CD4-positive, alpha-beta T cell treated with Interleukin-10 for 1 hour (primary cell): ENCODE measurements at regions not wholly inside any gene's neighbourhood (a gene's known extent, or its start where the extent isn't known, plus 50 kb on each side); places are given as distances from the start of the nearest gene placed in this dataset.

Source experiments
- DNase-seq: peaks from one replicate; pipeline ENCODE4 v3.0.0-alpha.2; 2020

DNA sequence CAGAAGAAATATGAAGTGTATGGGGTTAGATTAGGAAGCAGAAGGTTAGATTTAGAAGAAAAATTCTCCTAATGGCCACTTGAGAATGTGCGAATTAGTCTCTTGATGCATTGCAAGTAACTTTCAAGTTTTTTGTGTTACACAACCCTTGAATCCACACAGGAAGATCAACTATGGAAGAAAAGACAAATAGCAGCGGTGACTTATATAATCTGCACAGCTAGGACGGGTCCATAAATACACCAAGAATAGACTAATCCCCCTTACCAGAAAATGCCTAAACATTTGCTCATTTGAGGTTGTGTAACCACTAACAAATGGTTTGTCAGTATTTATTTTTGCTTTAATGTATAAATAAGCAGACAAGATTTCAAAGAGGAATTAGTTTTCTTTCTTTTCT is 182.6 kb downstream of the TGFB2 start:
- DNase-seq = no peak

DNA sequence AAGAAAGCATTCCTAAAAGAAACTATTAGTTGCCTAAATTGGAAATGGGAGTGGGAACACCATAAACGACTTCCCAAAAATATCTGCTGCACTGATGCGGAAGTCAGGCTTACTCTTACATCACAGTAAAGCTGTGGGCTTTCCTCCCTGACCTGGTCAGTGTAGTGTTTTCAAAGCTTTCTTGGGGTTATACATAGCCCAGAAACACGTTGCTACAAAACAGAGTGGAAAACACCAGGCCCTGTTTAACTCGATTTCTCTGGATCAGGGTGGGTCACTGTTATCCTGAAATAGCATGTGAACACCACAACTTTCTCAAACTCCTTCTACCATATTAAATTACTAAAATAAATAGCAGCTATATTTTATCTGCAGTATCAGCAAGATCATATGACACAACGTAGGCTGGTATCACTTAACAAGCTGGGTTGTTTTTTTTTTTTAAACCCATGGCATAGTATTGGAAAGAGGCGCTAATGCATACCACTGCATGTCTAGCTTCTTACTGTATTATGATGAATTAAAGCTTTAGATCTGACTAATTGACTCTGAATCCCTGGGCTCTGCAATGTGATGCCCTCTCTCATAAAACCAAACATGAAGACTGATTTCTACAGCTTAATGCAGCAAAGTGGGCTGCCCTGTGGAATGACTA is 184.6 kb downstream of the TGFB2 start:
- DNase-seq = no peak

DNA sequence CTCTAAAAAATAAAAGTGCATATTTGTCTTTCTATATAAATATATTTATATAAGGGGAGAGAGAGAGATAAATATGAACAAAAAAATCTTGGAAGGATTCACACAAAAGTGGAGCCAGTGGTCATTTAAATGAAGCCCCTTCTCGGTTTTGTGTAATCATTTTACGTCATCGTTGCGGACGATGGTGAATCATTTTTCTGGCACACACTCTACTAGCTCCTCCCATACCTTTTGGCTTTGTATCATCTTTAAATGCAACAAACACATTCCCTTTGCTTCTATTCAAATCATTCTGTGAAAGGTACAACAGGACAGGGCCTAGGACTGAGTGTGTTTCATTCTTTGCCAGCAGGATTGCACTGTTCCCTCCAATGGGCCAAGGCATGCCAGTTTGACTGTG is 186.8 kb downstream of the TGFB2 start:
- DNase-seq = no peak

DNA sequence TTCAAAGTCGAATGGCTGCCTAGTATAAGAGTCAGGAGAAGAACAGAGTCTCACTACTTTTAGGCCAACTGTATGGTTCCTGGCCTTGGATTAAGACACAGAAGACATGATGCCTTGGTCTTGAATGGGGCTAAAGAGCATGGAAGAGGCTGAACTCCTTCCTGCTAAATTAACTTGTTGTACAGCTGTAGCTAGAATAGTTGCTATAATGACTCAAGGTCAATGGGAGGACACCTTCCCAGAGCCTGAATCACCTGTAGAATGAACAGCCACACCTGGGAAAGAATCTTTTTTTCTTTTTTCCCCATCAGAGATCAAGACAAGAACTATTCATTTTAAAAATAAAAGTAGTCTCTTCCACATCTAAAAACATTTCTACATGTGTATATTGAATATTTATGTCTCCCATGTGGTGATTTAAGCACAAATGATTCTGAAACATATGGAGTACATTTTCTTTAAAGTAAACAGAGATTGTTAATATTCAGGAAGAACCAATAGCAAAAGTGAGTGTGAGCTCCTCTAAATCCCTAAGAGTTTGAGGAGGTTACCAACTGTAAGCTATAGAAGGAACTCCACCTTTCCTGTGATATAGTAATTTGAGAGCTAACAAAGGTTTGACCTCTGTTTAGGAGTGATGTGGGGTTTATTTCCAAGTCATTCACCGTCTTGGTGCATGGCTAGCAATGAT is 191.3 kb downstream of the TGFB2 start:
- DNase-seq = no peak

DNA sequence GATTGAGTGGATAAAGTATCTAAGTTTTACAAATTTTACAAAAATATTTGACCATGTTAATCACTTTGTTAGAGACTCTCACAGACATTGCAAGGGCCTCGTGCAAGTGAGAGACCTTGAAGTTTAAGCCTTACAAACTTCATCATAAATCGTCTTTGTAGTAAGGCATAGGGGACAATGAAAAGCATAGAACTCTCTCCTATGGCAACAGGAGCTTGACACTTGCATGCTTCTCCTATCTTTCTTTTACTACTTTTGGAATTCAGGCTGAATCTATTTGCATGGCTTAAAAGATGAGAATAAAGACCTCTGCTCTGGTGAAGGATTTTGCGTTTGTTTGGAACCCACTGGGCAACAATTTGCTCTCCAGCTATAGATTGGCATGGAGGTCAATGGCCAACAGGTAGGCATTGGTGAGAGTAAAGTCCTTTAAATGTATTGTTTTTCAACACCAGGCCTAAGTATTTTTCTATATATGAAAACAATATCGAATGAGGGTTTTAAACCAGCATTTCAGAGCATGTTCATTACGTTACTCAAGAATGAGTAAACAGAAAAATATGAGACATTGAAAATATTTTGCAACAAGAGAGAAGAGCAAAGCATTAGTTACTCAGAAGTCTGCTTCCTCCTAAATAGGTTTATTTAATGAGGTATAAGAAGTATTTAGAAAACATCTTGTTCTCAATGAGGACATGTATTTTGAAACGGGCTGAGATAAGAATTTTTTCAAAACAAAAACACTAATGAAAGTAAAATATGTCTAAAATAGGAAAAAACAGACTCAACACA is 192.2 kb downstream of the TGFB2 start:
- DNase-seq = no peak

DNA sequence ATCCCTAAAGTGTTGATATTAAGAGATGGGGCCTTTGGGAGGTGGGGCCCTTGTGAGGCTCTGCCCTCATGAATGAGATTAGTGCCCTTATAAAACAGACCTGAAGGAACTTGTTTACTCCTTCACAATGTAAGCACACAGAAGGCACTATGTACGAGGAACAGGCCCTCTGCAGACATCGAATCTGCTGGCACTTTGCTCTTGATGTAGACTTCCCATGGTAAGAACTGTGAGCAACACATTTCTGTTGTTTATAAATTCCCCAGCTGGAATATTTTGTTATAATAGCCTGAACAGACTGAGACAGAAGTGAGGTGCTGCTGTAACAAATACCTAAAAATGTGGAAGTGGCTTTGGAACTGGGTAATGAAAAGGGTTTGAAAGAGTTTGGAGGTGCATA is 193.2 kb downstream of the TGFB2 start:
- no peak for DNase-seq

DNA sequence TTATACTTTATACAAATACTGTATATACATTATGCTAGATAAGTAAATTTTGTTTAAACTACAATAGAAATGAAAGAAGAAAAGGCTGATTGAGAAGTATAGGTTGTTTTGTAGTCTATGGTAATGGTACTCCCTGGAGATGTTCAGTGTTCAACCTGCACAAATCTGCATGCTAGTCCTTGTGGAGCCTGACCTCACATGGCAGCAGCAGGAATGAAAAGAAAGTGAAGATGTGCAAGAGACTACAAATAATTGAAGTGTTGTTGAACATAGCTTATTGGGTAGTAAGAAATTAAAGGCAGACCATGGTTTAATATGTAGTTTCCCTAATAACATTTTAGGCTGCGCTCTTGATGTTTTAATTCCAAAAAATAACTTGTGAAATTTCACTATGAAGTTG is 201.2 kb downstream of the TGFB2 start:
- no peak for DNase-seq

DNA sequence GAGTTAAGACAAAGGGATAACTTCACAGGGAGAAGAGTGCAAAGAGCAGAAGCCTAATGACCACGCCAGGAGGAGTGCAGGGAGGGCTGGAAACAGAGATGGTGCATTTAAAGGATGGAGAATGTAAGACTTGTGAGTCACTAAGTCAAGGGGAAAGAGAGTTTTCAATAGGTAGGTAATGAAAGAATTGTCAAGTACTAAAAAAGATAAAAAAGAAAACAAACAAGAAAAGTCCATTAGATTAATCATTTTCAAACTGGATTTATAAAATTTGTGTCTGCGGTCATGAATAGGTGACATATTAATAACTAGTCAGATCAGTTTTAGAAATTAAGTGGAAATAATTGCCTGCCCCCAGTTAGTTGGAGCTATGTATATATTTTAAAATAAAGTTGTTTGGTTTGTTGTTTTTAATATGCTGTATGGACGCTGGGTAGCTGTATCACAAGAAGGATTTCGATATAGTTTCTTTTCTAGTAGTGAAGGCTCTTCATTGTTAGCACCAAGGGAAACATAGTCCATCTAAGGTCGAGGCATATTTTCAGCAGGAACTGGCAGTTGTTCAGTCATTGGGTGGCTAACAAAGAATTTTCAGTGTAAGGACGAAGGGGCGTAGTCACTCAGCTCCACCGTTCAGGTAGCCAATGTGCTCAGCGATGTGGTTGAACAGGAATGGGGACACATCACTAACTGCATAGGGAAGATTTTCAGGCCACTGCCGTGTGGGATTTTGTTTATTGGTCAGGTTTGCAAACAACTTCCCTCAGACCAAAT is 203.0 kb downstream of the TGFB2 start:
- no peak for DNase-seq

DNA sequence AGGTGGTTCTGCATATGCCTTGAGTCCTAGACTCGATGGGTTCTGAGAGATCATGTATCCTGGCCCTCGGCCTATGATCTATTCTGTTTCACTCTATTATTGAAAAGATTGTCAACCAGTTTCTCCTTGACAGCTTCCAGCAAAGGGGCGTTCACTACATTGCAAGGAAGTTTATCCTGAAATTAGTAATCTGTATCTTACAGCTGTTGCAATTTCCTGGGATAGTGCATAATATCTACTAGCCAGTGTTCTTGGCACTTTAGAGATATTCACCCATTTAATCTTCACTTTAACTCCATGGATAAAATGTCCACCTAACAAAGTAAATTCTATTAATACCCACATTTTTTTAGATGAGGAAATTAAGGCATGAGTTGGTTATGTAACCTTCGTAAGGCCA is 203.6 kb downstream of the TGFB2 start:
- DNase-seq = no peak

DNA sequence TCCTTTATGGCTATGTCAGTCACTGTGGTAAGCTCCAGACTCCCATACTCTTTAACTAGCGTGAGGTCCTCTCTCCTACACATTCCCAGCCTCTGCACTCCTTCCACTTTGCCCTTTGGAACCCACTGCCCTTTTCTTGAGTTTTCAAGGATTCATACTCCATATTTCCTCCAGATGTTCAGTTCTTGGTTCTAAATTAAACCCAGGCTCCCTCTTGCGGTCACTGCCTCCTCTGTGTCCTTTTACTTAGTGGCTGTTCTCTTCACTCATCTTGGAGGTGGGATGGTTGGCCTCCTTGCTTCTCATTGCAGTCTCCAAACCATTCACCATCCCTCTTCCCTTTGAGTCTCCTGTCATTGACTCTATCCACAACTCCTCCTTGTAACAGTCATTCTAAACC is 208.1 kb downstream of the TGFB2 start:
- DNase-seq = no peak

DNA sequence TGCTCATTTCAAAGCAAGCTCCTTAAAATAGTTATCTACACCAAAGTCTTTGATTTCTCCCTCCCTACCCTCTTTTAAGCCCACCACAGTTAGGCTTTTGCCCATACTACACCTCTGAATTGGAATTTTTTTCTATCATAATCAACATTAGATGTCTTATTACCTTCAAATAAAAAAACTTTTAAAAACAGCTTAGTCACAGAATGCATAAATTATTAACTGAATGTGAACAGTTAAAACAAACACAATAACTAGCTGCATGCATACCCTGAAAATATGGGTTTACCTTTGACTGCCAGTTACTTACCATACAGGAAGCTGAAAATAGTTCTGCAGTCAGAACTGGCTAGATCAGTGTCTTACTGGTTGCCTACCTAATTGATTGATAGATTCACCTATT is 210.9 kb downstream of the TGFB2 start:
- no peak for DNase-seq

DNA sequence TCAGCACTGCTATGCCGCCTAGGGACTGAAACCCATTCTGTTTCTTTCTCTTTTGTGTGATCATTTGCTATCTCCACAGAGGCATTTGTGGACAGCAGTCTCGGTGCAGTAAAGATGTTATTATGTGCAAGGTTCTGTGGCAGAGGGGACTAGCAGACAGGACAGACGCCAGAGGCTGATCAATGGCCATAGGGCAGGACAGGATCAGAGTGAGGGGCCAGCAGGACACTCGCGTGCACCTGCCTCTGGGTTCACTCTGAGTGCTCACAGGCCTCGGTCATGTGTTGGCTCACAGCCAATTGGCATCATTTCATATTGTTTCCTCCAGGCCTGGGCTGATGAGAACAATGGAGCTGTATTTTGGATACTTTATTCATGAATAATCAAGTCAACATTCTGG is 212.6 kb downstream of the TGFB2 start:
- DNase-seq = no peak

DNA sequence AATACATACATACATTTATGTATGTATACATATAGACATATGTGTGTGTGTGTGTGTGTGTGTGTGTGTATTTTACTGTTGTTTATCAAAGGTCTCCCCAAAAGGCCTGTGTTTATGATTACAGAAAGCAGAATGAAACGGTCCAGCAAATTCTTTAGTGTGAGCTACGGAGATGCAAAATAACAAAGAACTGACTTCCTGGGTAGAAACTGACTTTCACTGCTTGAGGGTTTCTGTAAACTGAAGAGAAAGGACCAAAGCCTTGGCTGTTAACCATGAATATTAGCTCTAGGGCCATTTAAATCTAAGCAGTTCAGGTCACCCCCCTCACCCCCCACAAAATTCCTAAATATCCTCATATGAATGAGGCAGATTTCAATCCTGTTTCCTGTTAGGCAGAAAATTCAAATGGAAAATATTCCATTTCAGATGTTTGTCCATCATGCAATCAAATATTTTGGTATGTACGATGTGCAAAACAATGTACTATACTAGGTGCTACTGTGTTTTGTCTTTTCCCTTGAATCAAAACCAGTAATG is 213.2 kb downstream of the TGFB2 start:
- no peak for DNase-seq

DNA sequence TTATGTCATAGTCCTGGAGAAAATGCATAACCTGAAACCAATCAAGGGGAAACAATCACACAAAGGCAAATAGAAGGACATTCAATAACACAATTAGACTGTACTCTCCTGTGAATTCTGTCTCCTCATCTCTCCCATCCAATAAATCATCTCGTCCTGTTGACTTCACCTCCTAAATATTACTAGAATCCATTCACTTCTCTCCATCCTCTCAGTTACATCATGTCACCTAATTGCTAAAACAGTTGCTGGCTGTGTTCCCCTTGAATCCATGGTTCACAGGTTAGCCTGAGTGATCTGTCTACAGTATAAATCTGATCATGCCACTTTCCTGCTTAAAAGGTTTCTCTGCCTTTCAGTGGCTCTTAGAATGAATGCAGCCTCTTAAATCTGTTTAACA is 220.2 kb downstream of the TGFB2 start:
- no peak for DNase-seq

DNA sequence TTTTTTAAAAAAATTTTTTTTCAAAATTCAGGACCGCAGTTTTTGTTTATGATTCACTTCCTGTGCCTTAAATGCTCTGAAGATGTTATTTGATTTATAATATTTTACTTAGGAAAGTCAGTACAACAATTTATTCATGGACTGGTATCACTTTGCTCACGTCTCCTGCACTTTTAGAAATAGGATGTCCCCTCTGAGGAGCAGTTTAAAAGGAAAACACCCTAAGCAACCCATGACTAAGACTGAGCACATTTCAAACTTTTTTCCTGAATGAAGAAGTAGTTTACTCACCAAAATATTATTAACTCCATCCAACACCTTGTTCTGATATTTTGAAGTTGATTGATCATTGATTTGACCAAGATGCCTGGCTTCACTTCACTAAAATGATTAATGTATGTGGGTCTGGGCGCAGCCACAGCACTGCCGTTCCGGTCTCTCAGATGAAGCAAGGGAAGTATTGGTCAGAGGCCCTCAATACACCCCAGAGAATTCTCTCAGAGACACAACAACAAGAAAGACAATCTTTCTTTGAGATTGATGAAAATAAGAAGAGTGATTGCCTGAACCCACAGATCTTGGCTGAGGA is 223.9 kb downstream of the TGFB2 start:
- DNase-seq = no peak

DNA sequence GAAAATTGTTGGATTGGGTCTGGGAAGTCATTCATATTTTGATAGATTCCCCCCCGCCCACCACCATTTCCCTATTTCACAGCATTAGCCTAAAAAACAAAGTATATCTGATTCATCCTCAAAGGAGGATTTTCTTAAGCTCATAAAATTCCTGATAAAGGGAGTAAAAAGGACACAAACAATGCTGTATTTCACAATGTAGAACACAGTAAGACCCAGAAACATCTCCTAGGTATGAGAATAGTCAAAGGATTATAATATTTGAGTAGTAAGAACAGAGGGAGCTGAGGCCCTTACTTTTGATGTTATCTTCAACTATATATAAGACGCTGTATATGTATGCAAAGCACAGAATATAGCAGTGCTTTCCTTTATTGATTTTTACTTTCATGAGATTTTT is 225.3 kb downstream of the TGFB2 start:
- no peak for DNase-seq

DNA sequence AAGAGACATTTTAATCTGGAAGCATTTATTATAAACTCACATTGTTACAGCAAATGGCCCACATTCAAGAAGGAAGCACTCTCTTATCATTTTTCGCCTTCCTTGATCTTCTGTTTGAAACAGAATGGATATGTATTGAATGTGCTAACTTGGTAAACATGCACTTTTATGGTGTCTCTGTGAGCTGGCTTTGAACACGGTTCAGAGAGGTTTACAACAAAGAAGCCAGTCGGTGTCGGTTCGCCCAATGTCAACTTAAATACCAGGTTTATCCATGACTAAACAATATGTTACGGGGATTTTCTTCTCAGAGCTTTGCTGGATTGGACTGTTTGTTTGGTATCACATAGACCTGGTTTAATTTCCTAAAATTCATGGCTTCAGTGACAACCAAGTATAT is 226.4 kb downstream of the TGFB2 start:
- no peak for DNase-seq

DNA sequence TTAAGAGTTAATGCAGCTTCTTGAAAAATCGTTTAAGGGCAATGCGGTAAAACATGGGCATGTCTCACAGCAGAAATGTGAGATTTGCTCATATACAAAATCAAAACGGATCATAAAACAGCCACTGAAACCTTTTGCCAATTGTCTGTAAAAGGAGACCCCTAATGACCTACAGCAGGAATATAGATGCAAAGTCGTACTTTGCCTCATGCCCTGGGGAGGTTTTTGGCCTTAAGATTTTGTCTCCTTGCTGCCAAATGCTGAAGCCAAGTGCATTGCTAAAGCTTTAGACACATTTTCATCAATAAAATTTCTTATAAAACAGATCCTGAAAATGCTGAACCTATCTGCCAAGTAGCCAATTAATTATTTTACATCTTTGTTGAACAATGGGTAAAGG is 226.9 kb downstream of the TGFB2 start:
- no peak for DNase-seq

DNA sequence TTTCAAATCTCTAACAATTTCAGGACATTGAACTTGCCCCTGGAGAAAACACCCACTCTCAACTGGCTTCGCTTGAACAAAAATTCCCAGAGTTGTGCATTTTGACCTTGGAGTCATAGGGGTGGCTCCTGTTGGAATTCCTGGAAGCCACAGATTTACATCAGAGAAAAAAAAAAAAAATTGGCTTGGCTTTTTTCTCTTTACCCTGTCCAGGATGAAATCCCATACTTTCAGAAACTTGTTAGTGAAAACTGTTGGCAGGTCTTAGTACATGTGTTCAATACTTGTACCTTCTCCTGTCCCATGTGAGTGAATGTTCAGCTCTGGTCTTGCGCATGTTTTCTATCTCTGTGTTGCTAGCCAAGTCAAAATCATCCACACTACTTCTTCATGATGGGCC is 228.8 kb downstream of the TGFB2 start:
- no peak for DNase-seq

DNA sequence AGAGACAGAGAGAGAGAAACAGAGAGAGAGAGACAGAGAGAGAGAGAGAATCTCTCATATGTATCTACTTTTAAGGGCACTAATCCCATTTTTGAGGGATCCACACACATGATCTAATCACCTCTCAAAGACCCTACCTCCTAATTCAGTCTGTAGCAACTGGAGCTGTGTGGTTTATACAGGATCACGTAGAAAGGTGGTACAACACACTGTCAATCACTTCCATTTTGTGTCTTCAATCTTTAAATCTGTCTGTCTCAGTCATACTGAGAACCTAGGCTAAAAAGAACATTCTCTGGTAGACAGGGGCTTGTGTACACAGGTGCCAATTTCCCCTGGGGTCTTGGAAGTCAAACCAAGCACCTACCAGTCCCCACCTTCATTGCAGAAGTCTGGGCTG is 229.9 kb downstream of the TGFB2 start:
- DNase-seq = no peak

DNA sequence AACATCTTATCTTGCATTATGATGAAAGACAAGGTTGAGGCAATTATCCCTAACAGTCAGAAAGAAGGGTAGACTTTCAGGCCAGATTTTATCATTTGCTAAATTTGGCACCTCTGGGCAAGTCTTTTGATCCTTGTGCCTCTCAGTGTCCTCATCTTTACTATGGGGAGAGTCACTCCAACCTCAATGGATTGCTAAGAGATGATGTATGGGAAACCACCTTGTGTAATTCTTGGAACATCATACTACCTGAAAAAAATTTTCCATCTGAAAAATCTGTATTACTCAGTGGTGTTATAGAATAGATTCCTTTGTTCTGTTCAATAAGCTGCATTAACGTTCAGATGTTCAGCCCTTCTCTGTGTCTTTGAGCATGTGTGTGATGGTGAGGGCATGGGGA is 230.7 kb downstream of the TGFB2 start:
- no peak for DNase-seq

DNA sequence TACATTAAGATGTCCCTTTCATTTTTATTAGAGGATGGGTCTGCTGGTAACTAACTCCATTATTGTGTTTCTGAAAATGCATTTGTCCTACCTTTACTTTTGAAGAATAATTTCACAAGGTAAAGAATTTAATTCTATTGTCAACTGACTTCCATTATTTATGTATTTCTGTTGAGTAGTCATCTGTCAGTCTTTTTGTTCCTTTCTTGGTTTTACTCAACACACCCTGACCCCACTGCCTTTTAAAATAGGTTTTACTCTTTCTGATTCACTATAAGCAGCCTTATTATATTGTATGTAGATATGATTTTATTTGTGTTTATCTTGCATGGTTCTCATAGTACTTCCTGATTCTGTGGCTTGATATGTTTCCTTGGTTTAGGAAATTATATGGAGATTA is 237.5 kb downstream of the TGFB2 start:
- DNase-seq = no peak
